Activated CD4-positive, alpha-beta T cell treated with anti-CD3 and anti-CD28 coated beads for 48 hours (primary cell): ENCODE measurements at regions not wholly inside any gene's neighbourhood (a gene's known extent, or its start where the extent isn't known, plus 50 kb on each side); places are given as distances from the start of the nearest gene placed in this dataset.

Source experiments
- DNase-seq: peaks from one replicate; pipeline ENCODE4 v3.0.0-alpha.2; 2020

DNA sequence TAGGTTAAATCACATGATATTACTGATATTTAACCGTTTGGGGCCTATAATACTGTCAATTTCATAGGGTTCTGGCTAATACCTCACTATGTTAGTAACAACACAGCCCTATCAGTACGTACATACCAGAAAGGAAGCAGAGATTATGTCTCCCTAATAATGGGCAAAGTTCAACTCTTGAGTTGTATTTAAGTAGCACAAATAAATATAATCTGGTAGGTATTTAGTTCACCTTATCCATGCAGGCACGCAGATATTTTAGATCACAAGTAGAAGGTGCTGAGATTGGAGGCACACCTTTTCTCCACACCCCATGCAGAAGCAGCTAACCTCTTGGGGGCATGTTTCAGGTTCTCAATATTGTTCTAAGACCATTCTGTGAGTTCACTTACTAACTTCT lies 118.9 kb downstream of the IRS1 start:
- DNase-seq = no peak

DNA sequence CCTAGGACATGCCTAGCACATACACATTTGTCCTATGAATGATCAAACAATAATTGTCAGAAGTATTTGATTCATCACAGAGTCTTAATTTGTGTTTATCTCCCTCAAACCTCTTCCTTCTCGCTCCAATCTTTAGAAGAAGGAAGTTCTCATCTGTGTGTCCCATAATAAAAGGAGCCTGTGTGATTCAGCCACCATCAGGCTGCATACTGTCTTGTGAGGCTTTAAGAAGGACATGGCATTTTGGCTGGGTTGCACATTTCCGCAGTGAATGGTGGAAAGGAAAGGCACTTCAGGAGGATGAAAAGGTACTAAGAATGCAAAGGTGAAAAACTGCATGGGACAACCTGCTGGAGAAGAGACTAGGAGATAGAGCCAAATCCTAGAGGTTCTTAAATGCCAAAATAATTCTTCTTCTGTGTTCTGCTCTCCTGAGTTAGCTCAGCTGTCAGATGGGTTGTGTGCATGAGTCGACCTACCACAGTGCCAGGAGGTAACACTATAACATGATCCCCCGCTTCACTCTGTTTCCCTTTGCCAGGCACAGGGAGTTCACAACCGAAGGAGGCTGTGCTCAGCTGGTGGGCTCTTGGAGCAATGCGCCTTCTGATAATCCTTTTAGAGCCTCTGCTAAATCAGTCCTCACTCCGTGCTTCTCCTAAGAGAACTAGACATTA lies 120.1 kb downstream of the IRS1 start:
- no peak for DNase-seq

DNA sequence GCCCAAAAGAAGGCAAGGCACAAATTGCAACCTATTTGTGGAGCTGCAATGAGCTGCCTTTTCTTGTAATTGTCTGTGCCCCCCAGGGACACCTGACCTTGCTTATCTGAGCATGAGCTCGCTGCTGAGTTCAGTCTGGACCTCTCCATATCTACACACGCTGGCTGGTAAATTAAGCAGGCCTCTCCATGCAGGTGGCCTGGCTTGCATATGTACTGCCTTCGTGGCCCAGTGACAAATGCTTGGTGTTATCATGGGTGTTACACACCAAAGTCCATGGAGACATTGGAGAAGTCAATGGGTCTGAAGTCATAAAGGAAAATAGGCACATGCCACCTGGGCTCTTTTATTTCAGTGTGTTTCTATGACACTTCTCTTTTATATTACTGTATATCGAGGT lies 121.2 kb downstream of the IRS1 start:
- DNase-seq = no peak

DNA sequence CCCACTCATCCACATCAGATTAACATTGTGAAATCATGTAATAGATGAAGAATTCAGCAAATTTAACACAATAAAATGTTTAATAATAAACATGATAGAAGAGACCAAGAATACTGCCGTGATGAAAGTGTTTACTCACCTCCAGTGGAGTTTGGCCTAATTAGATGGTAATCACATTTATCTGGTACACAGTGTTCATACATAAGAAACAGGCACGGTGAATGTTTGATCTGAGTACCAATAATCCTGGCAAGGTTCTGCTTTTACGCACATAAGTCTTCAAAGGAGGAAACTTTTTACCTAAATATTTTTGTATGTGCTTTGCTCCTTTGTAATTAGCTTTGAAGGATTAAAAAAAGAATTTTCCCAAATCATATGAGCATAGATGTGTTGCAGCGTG lies 122.5 kb downstream of the IRS1 start:
- no peak for DNase-seq

DNA sequence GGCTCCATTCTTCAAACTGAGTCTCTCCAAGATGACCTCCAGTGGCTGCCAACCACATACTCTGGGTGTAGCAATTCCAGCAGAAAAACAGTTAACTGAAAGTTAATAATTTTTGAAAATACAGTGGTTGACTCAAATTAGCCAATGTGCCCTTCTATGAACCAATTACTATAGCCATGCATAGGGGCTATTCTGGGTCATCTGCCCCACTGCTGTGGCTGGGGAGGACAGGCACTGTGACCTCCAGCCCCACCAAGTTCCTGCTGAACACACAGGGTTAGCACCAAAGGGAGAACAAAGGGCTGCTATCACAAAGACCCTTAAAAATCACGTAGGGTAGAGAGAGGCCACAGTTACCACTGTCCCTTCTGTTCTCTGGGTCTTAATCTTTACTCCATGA lies 123.0 kb downstream of the IRS1 start:
- DNase-seq = no peak

DNA sequence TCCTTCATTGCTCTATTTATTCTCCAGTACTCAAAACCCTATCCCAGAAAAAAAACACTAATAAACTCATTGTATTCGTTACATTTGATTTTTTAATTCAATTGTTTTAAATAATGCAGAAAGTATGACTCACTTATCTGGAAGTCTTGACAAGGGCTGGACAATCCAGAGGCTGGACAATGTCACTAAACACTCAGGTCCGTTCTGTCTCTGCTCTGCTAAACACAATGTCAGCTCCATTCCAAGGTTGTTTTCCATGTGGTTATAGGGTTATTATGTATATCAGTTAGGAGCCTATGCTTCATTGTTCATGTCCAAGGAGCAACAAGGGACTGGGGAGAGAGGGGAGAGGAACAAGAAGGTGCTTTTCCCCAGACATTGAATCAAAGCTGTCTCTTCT lies 125.5 kb downstream of the IRS1 start:
- no peak for DNase-seq

DNA sequence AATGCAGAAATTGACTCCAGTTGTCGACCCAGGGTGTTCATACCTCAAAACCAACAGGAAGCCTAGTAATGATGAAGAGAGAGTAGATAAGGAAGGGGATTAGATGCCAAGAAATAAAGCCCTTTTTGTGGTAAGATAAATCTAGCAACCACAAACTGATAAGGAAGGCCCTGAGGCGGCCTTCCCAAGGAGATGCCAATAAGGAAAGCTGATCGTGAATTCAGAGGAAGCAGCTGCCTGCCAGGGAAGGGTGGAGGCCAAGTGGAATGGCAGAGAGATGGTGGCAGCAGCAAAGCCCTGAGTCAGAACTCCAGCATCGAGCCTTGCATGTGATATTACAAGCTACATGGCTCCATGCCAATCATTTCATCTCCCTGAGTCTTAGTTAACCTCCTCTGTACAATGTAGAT lies 126.3 kb downstream of the IRS1 start:
- no peak for DNase-seq

DNA sequence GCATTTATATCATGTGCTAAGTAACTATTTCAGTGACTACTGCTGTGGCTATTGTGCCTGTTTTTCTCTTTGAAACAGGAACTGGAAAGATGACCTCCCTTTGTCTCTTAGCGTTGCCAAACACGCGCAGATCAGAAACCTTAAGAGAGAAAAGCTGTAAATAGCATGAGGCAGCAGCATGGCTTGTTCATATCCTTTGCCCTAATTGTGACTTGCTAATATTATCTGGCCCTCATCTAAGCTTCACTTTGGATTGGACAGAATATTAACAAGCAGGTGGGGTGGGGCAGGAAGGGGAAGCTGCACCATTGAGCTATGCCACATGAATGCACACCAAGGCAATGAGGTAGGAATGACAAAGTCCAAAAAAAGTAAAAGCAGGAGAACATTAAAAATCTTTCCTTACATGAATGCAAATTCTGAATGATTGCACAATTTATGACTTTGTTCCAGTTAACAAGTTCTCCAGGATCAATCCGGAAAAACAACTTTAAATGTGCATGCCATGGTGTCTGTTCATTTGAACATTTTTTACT lies 128.4 kb downstream of the IRS1 start:
- no peak for DNase-seq

DNA sequence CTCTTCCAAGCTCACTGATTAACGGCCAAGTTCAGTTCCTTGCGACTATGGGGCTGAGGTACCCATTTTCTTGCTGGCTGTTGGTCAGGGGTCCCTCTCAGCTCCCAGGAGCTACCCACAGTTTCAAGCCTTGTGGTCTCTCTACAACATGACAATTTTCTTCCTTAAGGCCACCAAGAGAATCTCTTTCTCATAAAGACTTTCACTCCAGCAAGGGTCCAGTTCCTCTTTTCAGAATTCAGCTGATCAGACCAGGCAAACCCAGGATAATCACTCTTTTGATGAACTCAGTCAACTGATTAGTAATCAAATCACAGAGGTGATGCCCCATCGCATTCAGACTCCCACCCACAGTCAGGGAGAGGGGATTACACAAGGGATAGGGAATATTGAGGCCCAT lies 129.7 kb downstream of the IRS1 start:
- DNase-seq = no peak

DNA sequence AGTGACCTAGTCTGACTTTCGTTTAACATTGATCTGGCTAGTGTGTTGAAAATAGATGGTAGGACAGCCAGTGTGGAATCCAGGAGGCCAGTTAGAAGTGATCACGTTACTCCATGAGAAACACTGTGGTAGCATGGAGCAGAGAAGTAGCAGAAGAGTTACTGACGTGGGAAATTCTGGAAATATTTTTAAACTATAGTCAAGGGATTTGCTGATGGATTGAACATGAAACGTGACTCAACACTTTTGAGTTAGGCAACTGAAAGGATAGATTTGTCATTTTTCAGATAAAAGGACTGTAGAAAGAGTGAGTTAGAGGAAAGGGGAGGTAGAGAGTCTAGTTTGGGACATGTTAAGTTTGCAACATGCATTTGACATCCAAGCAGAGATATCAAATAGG lies 130.4 kb downstream of the IRS1 start:
- DNase-seq = no peak

DNA sequence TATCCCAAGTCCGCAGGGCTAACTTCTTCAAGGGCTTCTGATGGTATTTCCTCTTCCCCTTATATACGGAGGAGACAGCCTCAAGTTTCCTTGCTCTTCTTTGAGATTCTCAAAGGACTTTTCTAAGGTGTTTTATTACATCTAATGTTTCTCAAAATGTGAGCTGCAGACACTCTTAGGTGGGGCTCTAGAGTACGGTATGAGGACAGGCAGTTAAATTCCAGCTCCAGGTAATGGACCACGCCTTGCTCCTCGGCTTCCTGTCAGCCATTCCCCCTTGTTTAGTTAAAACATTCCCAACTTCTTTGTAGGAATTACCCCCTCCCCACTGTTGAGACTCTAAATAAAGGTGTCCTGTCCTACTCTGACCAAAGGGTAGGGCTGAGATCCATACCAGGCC lies 131.9 kb downstream of the IRS1 start:
- DNase-seq = no peak

DNA sequence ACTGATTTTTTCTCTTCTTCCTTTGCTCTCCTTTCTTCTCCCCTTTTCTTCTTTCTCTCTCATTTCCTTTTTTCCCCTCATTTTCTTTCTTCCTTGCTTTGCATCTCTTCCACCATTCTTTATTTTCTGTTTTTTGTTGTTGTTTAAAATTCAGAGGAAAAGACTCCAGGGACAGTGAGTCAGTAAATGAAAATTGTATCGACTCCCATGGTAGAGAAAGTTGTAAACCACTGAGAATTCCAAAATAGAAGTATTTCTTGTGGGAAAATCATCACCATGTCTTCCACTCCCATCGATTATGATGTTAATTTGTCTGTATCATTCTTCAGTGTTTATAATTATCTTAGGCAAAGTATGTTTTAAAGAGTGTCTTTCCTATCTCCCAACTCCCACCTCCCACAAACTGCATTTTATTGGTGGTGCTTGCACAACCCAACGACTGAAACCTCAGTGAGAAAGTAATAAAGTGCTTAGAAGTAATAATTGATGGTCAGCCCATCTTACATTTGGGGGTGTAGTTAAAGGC lies 134.3 kb downstream of the IRS1 start:
- no peak for DNase-seq

DNA sequence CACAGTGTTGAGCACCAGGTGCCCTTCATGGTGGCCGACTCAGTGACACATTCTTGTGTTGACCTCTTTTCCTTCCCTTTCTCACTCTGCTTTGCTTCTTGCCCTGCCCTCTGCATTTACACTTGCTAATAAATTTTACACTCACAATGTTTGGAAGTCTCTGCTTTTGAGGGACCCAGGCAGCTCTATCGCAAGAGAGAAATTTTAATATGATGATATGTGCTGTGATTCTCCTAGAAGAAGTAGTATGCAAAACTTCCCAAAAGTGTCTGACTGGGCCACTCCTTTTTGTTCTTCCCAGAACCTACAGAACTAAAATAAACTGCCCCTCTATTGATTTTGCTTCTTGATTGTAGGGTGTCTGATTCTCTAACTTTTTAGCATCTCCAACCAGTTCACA lies 135.0 kb downstream of the IRS1 start:
- DNase-seq = no peak

DNA sequence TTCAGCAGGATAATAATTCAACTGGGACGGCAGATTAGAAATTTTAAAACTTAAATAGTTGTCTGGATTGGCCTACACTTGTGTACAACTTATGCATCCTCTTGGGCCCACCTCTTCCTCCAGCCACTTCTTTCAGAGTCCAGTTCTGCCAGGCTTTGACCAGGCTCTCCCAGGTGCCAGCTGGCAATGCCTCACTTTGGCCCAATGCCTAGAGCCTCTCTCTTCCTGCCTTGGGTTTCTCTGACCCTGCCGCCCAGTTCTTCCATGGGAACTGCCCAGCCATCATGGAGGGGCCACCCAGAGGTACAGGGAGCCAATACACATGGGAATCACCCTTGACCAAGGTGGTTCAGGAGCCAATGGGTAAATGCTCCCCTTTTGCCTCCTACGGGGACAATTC lies 135.5 kb downstream of the IRS1 start:
- no peak for DNase-seq

DNA sequence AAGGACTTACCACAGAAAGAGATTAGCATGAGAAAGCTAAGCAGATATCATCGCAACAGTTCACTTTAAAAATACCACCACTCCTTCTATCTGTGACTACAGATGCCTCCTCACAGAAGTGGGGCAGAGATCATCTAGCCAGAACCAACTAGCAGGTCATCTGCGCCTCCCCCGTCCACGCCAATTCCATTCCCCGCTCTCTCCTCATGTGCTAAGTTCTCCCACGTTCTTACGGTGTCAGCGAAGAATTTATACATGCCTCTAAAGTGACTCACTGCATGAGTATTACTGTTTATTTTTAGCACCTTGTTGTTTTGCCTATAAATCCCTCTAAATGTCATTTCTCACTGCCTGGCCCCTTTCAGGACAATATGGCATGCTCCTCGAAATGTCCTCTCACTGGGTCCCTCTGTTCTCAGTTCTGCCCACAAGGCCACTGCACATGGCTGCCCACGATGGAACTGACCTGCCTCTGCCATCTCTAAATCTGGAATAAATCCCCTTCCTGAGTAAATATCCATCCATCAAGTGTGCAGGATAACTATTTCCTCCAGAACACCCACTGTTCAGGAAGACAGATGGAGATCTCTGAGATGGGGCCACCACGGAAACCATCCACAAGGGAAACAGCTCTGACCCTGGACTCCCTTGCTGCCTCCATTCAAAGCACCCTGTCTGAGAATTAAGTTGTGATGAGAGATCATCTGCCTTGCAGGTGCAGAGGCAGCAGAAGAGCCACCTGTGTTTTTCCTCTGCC lies 137.7 kb downstream of the IRS1 start:
- no peak for DNase-seq

DNA sequence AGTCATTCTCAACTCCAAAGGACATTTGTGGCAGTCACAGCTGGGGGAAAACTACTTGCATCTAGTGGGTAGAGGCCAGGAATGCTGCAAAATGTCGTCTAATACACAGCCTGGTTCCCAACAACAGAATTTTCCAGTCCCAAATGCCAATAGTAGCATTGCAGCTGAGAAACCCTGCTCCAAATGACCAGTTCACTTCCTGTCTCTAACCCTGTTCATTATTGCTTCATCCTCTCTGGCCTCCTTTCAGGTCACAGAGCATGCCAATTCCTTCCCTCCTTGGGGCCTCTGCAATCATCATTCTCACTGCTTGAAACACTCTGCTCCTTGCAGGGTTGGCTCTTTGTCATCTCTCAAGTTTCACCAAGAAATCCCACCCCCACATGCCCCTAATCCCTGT lies 139.1 kb downstream of the IRS1 start:
- DNase-seq = no peak

DNA sequence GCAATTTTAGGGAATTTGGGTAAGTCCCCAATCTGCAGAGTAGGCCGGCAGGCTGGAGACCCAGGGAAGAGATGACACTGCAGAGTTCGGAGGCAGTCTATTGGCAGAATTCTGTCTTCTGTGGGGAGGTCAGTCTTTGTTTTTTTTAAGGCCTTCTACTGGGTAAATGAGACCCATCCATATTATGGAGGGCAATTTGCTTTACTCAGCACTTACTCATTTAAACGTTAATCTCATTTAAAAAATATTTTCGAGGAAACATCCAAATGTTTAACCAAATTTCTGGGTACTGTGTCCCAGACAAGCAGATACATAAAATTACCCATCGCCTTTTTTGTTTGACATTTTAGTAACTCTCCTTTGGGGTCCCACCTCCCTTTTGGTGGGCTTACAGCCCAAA lies 139.5 kb downstream of the IRS1 start:
- no peak for DNase-seq

DNA sequence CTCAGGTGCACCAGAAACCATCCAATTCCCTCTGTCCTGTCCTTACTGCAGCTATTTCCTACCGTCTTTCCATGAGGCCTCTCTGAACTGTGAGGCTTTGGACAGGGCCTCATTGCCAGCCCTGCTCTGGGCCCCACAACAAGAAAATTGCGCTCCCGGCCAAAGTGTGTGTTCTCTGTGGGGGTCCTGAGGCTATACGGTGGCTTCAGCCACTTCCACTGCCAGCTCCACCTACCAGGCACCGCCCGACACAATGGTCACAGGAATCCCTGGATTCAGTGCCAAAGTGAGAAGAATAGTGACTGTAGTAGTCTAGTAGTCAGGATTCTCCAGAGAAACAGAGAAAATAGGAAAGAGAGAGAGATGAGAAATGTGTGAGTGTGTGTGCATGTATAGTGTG lies 140.2 kb downstream of the IRS1 start:
- DNase-seq = no peak

DNA sequence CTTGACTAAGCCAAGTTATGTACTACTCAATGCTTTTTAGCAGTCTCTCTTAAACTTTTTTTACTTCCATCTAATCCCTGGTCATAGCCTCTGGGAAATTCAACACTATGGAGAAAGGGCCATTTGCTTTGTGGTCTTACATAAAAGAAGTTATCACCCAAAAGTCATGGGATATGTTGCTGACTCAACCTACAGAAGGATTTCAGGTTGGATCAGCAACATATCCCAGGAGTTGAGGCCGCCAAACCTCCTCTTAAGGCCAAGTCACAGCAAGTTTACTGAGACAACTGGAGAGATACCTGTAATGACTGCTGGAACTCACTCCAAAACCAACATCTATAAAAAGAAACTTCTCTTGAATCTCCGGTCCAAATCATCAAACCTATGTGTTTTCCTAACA lies 141.1 kb downstream of the IRS1 start:
- DNase-seq = no peak

DNA sequence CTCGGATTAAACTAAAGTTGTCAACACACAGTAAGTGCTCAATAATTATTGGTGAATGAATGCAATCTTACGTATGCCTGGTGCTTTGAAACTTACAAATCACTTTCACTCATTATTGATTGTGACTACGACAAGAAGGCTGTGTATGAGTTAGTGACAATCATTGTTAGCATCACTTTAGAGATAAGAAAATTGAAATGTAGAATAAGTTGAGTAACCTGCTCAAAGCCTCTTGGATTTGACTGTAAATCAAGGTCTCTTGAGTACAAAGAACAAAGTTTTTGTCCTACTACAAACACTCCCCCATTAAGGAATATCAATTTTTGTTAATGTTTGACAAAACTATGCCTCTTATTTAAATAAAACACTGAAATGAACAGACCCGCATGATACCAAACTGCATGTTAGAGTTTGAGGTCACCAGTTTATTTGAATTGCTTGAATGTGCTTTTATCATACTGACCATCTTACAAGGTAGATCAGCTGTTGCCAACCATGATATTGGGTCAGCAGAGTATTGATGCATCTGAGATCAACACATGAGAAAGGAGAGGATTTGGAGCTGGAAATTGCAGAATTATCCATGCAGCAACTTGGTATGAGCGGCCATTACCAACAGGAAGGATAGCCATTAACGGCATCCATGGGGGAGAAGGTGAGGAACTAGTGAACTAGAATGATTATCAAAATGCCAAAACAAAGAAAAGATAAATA lies 142.1 kb downstream of the IRS1 start:
- no peak for DNase-seq

DNA sequence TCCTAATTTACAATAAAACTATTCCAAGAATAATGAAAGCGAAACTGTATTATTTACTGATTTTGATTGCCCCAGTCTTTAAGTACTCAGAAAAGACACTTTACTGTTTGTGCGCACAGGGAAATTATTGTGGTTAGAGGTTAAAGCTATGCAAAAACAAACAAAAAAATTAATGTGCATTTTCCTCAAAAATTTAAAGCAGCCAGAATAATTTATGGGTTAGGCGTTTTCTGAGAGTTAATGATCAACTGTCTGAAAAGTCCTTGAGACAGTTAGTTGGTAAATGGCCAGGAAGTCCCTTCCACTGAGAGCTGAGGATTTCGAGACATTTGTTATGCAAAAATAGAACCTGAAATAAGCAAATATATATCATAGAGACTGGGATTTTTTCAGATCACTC lies 143.3 kb downstream of the IRS1 start:
- DNase-seq = no peak

DNA sequence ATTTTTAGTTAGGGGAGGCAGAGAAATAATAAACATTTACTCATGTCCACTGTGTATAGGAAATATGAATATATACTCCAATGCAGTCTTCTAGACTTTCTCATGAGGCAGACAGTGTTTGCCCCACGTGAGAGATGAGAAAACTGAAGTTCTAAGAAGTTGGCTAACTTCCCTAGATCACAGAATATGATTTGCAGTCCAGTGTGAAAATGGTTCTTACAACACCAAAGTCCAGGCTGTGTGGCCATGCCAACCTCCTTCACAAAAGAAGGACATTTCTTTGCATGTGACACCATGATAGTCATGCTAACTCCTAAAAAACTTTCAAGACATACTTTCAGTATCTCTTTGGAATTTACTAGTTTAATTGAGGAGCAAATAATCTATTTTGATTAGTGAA lies 143.7 kb downstream of the IRS1 start:
- no peak for DNase-seq

DNA sequence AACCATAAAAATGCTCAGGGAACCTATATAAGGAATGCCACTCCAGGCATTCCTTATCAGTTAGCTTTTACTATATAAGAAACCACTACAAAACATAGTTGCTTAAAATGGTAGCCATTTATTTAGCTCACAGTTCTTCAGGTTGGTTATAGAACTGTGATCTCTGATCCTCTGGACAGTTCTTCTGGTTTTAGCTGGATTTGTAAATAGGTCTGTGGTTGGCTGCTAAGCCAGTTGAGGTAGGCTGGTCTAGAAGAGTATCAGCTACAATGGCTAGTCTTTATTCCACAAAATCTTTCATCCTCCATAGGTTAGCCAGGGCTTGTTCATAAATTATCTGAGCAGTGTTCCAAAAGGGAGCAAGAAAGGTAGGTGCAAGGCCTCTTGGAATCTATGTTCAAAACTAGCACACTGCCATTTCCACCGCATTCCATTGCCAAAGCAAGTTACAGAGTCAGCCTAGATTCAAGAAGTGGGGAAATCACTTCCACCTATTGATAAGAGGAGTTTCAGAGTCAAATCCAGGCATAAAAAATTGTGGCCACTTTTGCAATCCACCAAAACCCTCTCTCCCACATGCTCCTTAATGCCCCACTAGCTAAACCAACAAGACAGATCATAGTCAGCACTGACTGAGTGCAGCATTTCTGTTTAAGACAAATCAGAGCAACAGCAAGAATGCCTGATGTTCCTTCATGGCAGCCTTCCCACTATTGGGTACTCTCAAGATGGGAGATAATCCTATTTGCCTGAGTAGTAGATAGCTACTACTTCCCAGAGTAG lies 146.4 kb downstream of the IRS1 start:
- no peak for DNase-seq
